Mesenchymal stem cell (in vitro differentiated cells and primary cell): ENCODE measurements at regions not wholly inside any gene's neighbourhood (a gene's known extent, or its start where the extent isn't known, plus 50 kb on each side); places are given as distances from the start of the nearest gene placed in this dataset.

Experiments used
- DNase-seq: peaks from one replicate; pipeline ENCODE4 v3.0.0-alpha.2; 2013
- H2AFZ ChIP-seq: one replicate; pipeline ENCODE4 v1.6.1; 2013; ENCODE audit warnings: low read depth, mild to moderate bottlenecking, control low read depth, inconsistent platforms, low read length, moderate library complexity
- H2AK5ac ChIP-seq: 2 replicates; pipeline ENCODE4 v1.6.1; 2013; ENCODE audit warnings: low read length, moderate library complexity, mild to moderate bottlenecking, inconsistent platforms; ENCODE audit not compliant: severe bottlenecking
- H2BK120ac ChIP-seq: one replicate; pipeline ENCODE4 v1.6.1; 2013; ENCODE audit warnings: low read depth, mild to moderate bottlenecking, inconsistent platforms, low read length, moderate library complexity
- H2BK12ac ChIP-seq, 2 experiments: one replicate each; pipeline ENCODE4 v1.6.1; 2013; ENCODE audit warnings: inconsistent platforms in 2 of 2, low read length in 2 of 2, mild to moderate bottlenecking in 2 of 2, moderate library complexity in 2 of 2, control low read depth in 1 of 2
- H2BK15ac ChIP-seq: one replicate; pipeline ENCODE4 v1.6.1; 2013; ENCODE audit warnings: mild to moderate bottlenecking, low read depth, inconsistent platforms; ENCODE audit not compliant: poor library complexity, severe bottlenecking
- H2BK5ac ChIP-seq: 2 replicates; pipeline ENCODE4 v1.6.1; 2013; ENCODE audit warnings: low read depth, mild to moderate bottlenecking, low read length, control low read depth, inconsistent platforms; ENCODE audit not compliant: poor library complexity, severe bottlenecking
- H3K14ac ChIP-seq, 2 experiments: one replicate each; pipeline ENCODE4 v1.6.1; 2013; ENCODE audit warnings: inconsistent platforms in 2 of 2, low read length in 2 of 2, control low read depth in 1 of 2, mild to moderate bottlenecking in 1 of 2, moderate library complexity in 1 of 2
- H3K18ac ChIP-seq, 2 experiments: one replicate each; pipeline ENCODE4 v1.6.1; 2013; ENCODE audit warnings: inconsistent platforms in 2 of 2, low read length in 2 of 2, control low read depth in 1 of 2, low read depth in 1 of 2, mild to moderate bottlenecking in 1 of 2
- H3K23ac ChIP-seq, 2 experiments: one replicate each; pipeline ENCODE4 v1.6.1; 2013; ENCODE audit warnings: inconsistent platforms in 2 of 2, low read length in 2 of 2, mild to moderate bottlenecking in 2 of 2, moderate library complexity in 2 of 2, control low read depth in 1 of 2
- H3K27ac ChIP-seq: 2 replicates; pipeline ENCODE4 v1.5.1; 2013; ENCODE audit warnings: mild to moderate bottlenecking, moderate library complexity, low read length, control low read depth, inconsistent platforms; ENCODE audit not compliant: poor library complexity, severe bottlenecking
- H3K27me3 ChIP-seq, 2 experiments: 2 replicates each; pipeline versions ENCODE4 v1.6.1 to v1.7.0; 2013; ENCODE audit warnings: low read length in 2 of 2, mild to moderate bottlenecking in 2 of 2, moderate library complexity in 2 of 2, control low read depth in 1 of 2, inconsistent platforms in 1 of 2; ENCODE audit not compliant: control insufficient read depth in 1 of 2, insufficient read depth in 1 of 2
- H3K36me3 ChIP-seq, 2 experiments: 2 replicates each; pipeline versions ENCODE4 v1.6.1 to v1.7.0; 2013; ENCODE audit warnings: low read length in 2 of 2, control low read depth in 1 of 2, inconsistent platforms in 1 of 2, low read depth in 1 of 2, mild to moderate bottlenecking in 1 of 2; ENCODE audit not compliant: insufficient read depth in 2 of 2, control insufficient read depth in 1 of 2
- H3K4ac ChIP-seq, 2 experiments: one replicate each; pipeline ENCODE4 v1.6.1; 2013; ENCODE audit warnings: inconsistent platforms in 2 of 2, low read length in 2 of 2, mild to moderate bottlenecking in 2 of 2, moderate library complexity in 2 of 2, control low read depth in 1 of 2, low read depth in 1 of 2
- H3K4me1 ChIP-seq: 2 replicates; pipeline ENCODE4 v1.6.1; 2013; ENCODE audit warnings: low read depth, low read length, control low read depth; ENCODE audit not compliant: control insufficient read depth, insufficient read depth
- H3K4me2 ChIP-seq: 2 replicates; pipeline ENCODE4 v1.6.1; 2013; ENCODE audit warnings: low read length, mild to moderate bottlenecking, inconsistent platforms; ENCODE audit not compliant: poor library complexity, severe bottlenecking
- H3K4me3 ChIP-seq, 2 experiments: 2 replicates each; pipeline versions ENCODE4 v1.5.1 to v1.7.0; 2013; ENCODE audit warnings: low read length in 2 of 2, mild to moderate bottlenecking in 2 of 2, control low read depth in 1 of 2, low read depth in 1 of 2; ENCODE audit not compliant: insufficient read depth in 1 of 2
- H3K79me1 ChIP-seq: replicated peaks from 2 replicates; pipeline ENCODE4 v1.6.1; 2013; ENCODE audit warnings: mild to moderate bottlenecking, control low read depth, low read length, inconsistent platforms; ENCODE audit not compliant: poor library complexity, severe bottlenecking
- H3K9ac ChIP-seq: 2 replicates; pipeline ENCODE4 v1.7.0; 2013; ENCODE audit warnings: mild to moderate bottlenecking, low read length, moderate library complexity
- H3K9me3 ChIP-seq: 2 replicates; pipeline ENCODE4 v1.7.0; 2013; ENCODE audit warnings: mild to moderate bottlenecking, low read length; ENCODE audit not compliant: control insufficient read depth
- H4K8ac ChIP-seq: one replicate; pipeline ENCODE4 v1.6.1; 2013; ENCODE audit warnings: inconsistent platforms, mild to moderate bottlenecking, low read length, moderate library complexity
- H4K91ac ChIP-seq: one replicate; pipeline ENCODE4 v1.6.1; 2013; ENCODE audit warnings: mild to moderate bottlenecking, low read length, inconsistent platforms
- WGBS: methylation state at CpG from one replicate; pipeline ENCODE4 v1.1.7; 2013; ENCODE audit warnings: mixed read lengths; 5-methylcytosine and 5-hydroxymethylcytosine counted together

DNA sequence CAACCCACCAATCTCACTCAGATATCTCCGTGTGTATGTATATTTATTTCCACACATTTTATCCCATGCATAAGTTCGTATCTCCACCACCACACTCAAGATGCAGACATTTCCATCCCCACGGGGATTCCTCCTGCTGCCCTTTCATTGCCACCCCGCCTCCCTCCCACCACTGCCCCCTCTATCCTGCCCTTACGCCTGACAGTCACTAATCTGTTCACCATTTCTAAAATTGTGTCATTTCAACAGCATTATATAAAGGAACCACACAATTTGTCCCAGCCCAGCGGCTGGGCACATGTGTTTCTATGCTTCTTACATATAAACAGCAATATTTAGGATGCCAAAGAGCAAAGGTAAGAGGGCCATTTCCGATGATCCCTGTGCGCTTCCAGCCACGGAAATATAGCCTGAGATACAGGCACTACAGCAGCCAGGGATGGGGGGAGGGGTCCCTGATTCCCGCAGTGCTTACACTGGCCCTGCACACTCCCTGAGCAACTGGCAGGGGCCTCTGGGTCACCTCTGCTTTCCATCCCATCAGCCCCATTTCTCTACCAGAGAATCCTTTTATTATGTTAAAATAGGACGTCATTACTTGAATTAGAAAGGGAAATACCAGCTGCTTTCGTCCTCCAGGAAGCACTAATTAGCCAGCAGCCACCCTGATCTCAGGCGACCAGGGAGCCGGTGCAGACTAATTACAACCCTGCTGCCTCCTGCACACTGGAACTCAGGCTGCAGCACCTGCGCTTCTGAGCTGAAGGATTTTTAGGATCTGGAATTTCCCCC is 372.0 kb upstream of the ATP10A start:
- no peak overlapping the region for H2AK5ac ChIP-seq
- 26% methylated on average over 15 of the region's 15 CpGs for whole genome bisulfite sequencing
- no peak for DNase-seq

GRCh38 chr15:26232691-26233090 is 369.6 kb upstream of the ATP10A start:
- Histone ChIP-seq H3K27ac (no peak overlapping the region), H2BK5ac (no peak overlapping the region), H3K4me1 (no peaks in the 10 kb centered on the region), H3K4me3 (no peak overlapping the region), H3K14ac (no peak overlapping the region), H3K36me3 (no peaks in the 10 kb centered on the region), H3K9me3 (peaks cover 8% of the 10 kb centered on the region), H2BK12ac (no peak overlapping the region), H3K79me1 (no peaks in the 10 kb centered on the region), H3K9ac (no peak overlapping the region), H3K18ac (no peak overlapping the region), H2BK120ac (no peak overlapping the region), H4K8ac (no peak overlapping the region), H2AFZ (no peak overlapping the region), H2AK5ac (no peak overlapping the region), H3K23ac (no peak overlapping the region), H3K27me3 (no peaks in the 10 kb centered on the region), H3K4me2 (no peak overlapping the region), H3K4ac (no peak overlapping the region), H4K91ac (no peak overlapping the region), H2BK15ac (no peak overlapping the region)
- no peak for DNase-seq

More for the DNA sequence above, 372.0 kb upstream of the ATP10A start:
- no peak overlapping the region for H2AFZ ChIP-seq
- H4K8ac ChIP-seq = no peak overlapping the region
- no peak overlapping the region for H3K4me3 ChIP-seq
- H3K14ac ChIP-seq = no peak overlapping the region
- no peak overlapping the region for H4K91ac ChIP-seq
- no peak overlapping the region for H3K4ac ChIP-seq
- H3K18ac ChIP-seq = no peak overlapping the region
- H3K36me3 ChIP-seq = no peaks in the 10 kb centered on the region
- H3K23ac ChIP-seq = no peak overlapping the region
- no peak overlapping the region for H2BK120ac ChIP-seq
- no peak overlapping the region for H3K27ac ChIP-seq
- no peaks in the 10 kb centered on the region for H3K9me3 ChIP-seq
- no peaks in the 10 kb centered on the region for H3K4me1 ChIP-seq
- no peaks in the 10 kb centered on the region for H3K79me1 ChIP-seq
- no peak overlapping the region for H2BK15ac ChIP-seq
- no peak overlapping the region for H2BK5ac ChIP-seq
- no peaks in the 10 kb centered on the region for H3K27me3 ChIP-seq
- no peak overlapping the region for H2BK12ac ChIP-seq
- no peak overlapping the region for H3K4me2 ChIP-seq
- H3K9ac ChIP-seq = no peak overlapping the region

GRCh38 chr15:26231096-26231495 is 368.0 kb upstream of the ATP10A start:
- no peak overlapping the region for H3K18ac ChIP-seq
- no peak overlapping the region for H3K4me2 ChIP-seq
- no peaks in the 10 kb centered on the region for H3K4me1 ChIP-seq
- DNase-seq = no peak
- H3K9ac ChIP-seq = no peak overlapping the region
- H2AFZ ChIP-seq = no peak overlapping the region
- H3K4me3 ChIP-seq = no peak overlapping the region
- H3K27ac ChIP-seq = no peak overlapping the region
- H3K27me3 ChIP-seq = no peaks in the 10 kb centered on the region
- no peak overlapping the region for H3K23ac ChIP-seq
- H4K8ac ChIP-seq = no peak overlapping the region
- H4K91ac ChIP-seq = no peak overlapping the region
- no peak overlapping the region for H2BK12ac ChIP-seq
- H3K9me3 ChIP-seq = peaks cover 13% of the 10 kb centered on the region
- H2BK15ac ChIP-seq = no peak overlapping the region
- WGBS = 59% methylated on average over 4 of the region's 6 CpGs
- H3K4ac ChIP-seq = no peak overlapping the region
- H2BK120ac ChIP-seq = no peak overlapping the region
- no peak overlapping the region for H3K14ac ChIP-seq
- H2AK5ac ChIP-seq = no peak overlapping the region
- H2BK5ac ChIP-seq = no peak overlapping the region
- no peaks in the 10 kb centered on the region for H3K79me1 ChIP-seq
- H3K36me3 ChIP-seq = no peaks in the 10 kb centered on the region

GRCh38 chr15:26224266-26224665 is 361.1 kb upstream of the ATP10A start:
- Histone ChIP-seq H2BK15ac (no peak overlapping the region), H2BK5ac (no peak overlapping the region), H3K27ac (no peak overlapping the region), H2BK12ac (no peak overlapping the region), H4K8ac (no peak overlapping the region), H2BK120ac (no peak overlapping the region), H3K4me1 (no peaks in the 10 kb centered on the region), H3K18ac (no peak overlapping the region), H3K23ac (no peak overlapping the region), H2AFZ (no peak overlapping the region), H2AK5ac (no peak overlapping the region), H3K9me3 (peaks cover 18% of the 10 kb centered on the region), H3K4me3 (no peak overlapping the region), H3K36me3 (no peaks in the 10 kb centered on the region), H3K79me1 (no peaks in the 10 kb centered on the region), H3K9ac (no peak overlapping the region), H3K14ac (no peak overlapping the region), H3K4ac (no peak overlapping the region), H3K27me3 (no peaks in the 10 kb centered on the region), H4K91ac (no peak overlapping the region), H3K4me2 (no peak overlapping the region)
- DNase-seq = no peak
- WGBS = 82% methylated on average over 1 of the region's 2 CpGs
